ENCODE measurements at regions not wholly inside any gene's neighbourhood (a gene's known extent, or its start where the extent isn't known, plus 50 kb on each side); places are given as distances from the start of the nearest gene placed in this dataset.

- ATAC-seq (ENCODE audit: low read depth), result no peak
- Mint-ChIP-seq H3K27ac (no peak overlapping the region), H3K4me1 (no peaks in the 10 kb centered on the region), H3K4me3 (no peak overlapping the region), H3K9me3 (no peaks in the 10 kb centered on the region), H3K36me3 (ENCODE audit: low read depth) (no peaks in the 10 kb centered on the region), H3K27me3 (no peaks in the 10 kb centered on the region)
- no peak for TF ChIP-seq CTCF (IDR thresholded peaks at IDR 0.05)
- intact Hi-C loops (cut with micrococcal nuclease), result no loop called here
- ChIA-PET POLR2A (no interaction called here), CTCF (no interaction called here)
- DNase-seq, result no peak
These were observed 304.2 kb downstream of the DNAH5 start for GRCh38 chr5:13640270-13640669.

GRCh38 chr5:13632676-13633075, 311.8 kb downstream of the DNAH5 start:
- ChIA-PET CTCF (no interaction called here), POLR2A (no interaction called here)
- DNase-seq (no peak), ATAC-seq (ENCODE audit: low read depth) (no peak)
- Mint-ChIP-seq H3K27me3 (no peaks in the 10 kb centered on the region), H3K27ac (no peak overlapping the region), H3K9me3 (peaks cover 7% of the 10 kb centered on the region), H3K4me1 (no peaks in the 10 kb centered on the region), H3K4me3 (no peak overlapping the region), H3K36me3 (ENCODE audit: low read depth) (no peaks in the 10 kb centered on the region)
- intact Hi-C loops (cut with micrococcal nuclease), result no loop called here
- no peak for TF ChIP-seq CTCF (IDR thresholded peaks at IDR 0.05)

- DNase-seq, result no peak
- POLR2A ChIA-PET, result no interaction called here
- H3K27me3 Mint-ChIP-seq, result no peaks in the 10 kb centered on the region
- no peaks in the 10 kb centered on the region for H3K36me3 Mint-ChIP-seq (ENCODE audit: low read depth)
- no peak overlapping the region for H3K4me3 Mint-ChIP-seq
- TF ChIP-seq CTCF (IDR thresholded peaks at IDR 0.05), result no peak
- no peak for ATAC-seq (ENCODE audit: low read depth)
- no peaks in the 10 kb centered on the region for H3K4me1 Mint-ChIP-seq
- H3K9me3 Mint-ChIP-seq, result peaks cover 6% of the 10 kb centered on the region
- H3K27ac Mint-ChIP-seq, result no peak overlapping the region
- intact Hi-C loops (cut with micrococcal nuclease), result no loop called here
- CTCF ChIA-PET, result no interaction called here
These were observed 315.3 kb downstream of the DNAH5 start for GRCh38 chr5:13629218-13629617.

GRCh38 chr5:13627673-13628454, 316.6 kb downstream of the DNAH5 start:
- no peaks in the 10 kb centered on the region for H3K4me1 Mint-ChIP-seq
- no peak for TF ChIP-seq CTCF (IDR thresholded peaks at IDR 0.05)
- CTCF ChIA-PET, result no interaction called here
- no peak overlapping the region for H3K4me3 Mint-ChIP-seq
- H3K27me3 Mint-ChIP-seq, result no peaks in the 10 kb centered on the region
- no peak for ATAC-seq (ENCODE audit: low read depth)
- intact Hi-C loops (cut with micrococcal nuclease), result no loop called here
- H3K36me3 Mint-ChIP-seq (ENCODE audit: low read depth), result no peaks in the 10 kb centered on the region
- H3K9me3 Mint-ChIP-seq, result peaks cover 6% of the 10 kb centered on the region
- H3K27ac Mint-ChIP-seq, result no peak overlapping the region
- no peak for DNase-seq
- POLR2A ChIA-PET, result no interaction called here

GRCh38 chr5:13625616-13626198, 318.8 kb downstream of the DNAH5 start:
- no peaks in the 10 kb centered on the region for H3K4me1 Mint-ChIP-seq
- ATAC-seq (ENCODE audit: low read depth), result no peak
- no peaks in the 10 kb centered on the region for H3K36me3 Mint-ChIP-seq (ENCODE audit: low read depth)
- TF ChIP-seq CTCF (IDR thresholded peaks at IDR 0.05), result no peak
- peaks cover 6% of the 10 kb centered on the region for H3K9me3 Mint-ChIP-seq
- ChIA-PET CTCF (no interaction called here), POLR2A (no interaction called here)
- H3K27me3 Mint-ChIP-seq, result no peaks in the 10 kb centered on the region
- intact Hi-C loops (cut with micrococcal nuclease), result no loop called here
- no peak for DNase-seq
- no peak overlapping the region for H3K27ac Mint-ChIP-seq
- no peak overlapping the region for H3K4me3 Mint-ChIP-seq

Data from activated B cell treated with CpG ODN at 0.5 μM for 24 hours (primary cell).